Natural killer cell (primary cell): ENCODE measurements at regions not wholly inside any gene's neighbourhood (a gene's known extent, or its start where the extent isn't known, plus 50 kb on each side); places are given as distances from the start of the nearest gene placed in this dataset.
A peak's percentile ranks its signal among the peaks of the same experiment; 100 is the strongest.

ENCODE experiments used
- ATAC-seq, 3 donors: fragments of 150-1000 bp in 2 of 3; fragments of 200-7000 bp in 1 of 3; cut with Tn5 transposase; 1 replicate in 1 of 3; 2 replicates in 2 of 3; pipeline ENCODE4 v1.10.0; 2021; ENCODE audit warnings: mild to moderate bottlenecking in 2 of 3, moderate library complexity in 2 of 3
- DNase-seq, 2 donors: peaks; one replicate each; pipeline versions ENCODE4 v3.0.0 to v3.0.0-alpha.2; 2013 to 2021; ENCODE audit warnings: mixed read lengths in 1 of 2
- H3K27ac ChIP-seq: one replicate; pipeline ENCODE4 v1.5.1; 2013; ENCODE audit warnings: mild to moderate bottlenecking, low read length
- H3K27me3 ChIP-seq: one replicate; pipeline ENCODE4 v1.6.1; 2013; ENCODE audit warnings: low read length; ENCODE audit not compliant: control insufficient read depth, insufficient read depth
- H3K36me3 ChIP-seq: one replicate; pipeline ENCODE4 v1.6.1; 2013; ENCODE audit warnings: low read length; ENCODE audit not compliant: control insufficient read depth, insufficient read depth
- H3K4me1 ChIP-seq: one replicate; pipeline ENCODE4 v1.6.1; 2013; ENCODE audit warnings: low read length; ENCODE audit not compliant: control insufficient read depth, insufficient read depth
- H3K4me3 ChIP-seq: one replicate; pipeline ENCODE4 v1.5.1; 2013; ENCODE audit warnings: low read length
- H3K9me3 ChIP-seq: one replicate; pipeline ENCODE4 v1.6.1; 2013; ENCODE audit warnings: low read length; ENCODE audit not compliant: control insufficient read depth, insufficient read depth
- H3K27ac Mint-ChIP-seq, 2 donors: one replicate each; pipeline ENCODE4 v1.8.0; 2022; ENCODE audit warnings: mild to moderate bottlenecking in 2 of 2, mixed read lengths in 2 of 2, moderate library complexity in 1 of 2
- H3K27me3 Mint-ChIP-seq, 2 donors: one replicate each; pipeline ENCODE4 v1.8.0; 2022; ENCODE audit warnings: low read depth in 2 of 2, mixed read lengths in 2 of 2
- H3K36me3 Mint-ChIP-seq: one replicate; pipeline ENCODE4 v1.8.0; 2022; ENCODE audit warnings: mixed read lengths
- H3K4me1 Mint-ChIP-seq, 2 donors: one replicate each; pipeline ENCODE4 v1.8.0; 2022; ENCODE audit warnings: mixed read lengths in 2 of 2
- H3K4me3 Mint-ChIP-seq: one replicate; pipeline ENCODE4 v1.8.0; 2022; ENCODE audit warnings: mild to moderate bottlenecking, moderate library complexity, mixed read lengths
- H3K9me3 Mint-ChIP-seq, 2 donors: one replicate each; pipeline ENCODE4 v1.8.0; 2022; ENCODE audit warnings: mixed read lengths in 2 of 2
- CTCF ChIP-seq: fragments of 200-600 bp; IDR thresholded peaks from one replicate; pipeline ENCODE4 v1.8.0; 2022; ENCODE audit warnings: antibody characterized with exemption
- WGBS: methylation state at CpG from one replicate; pipeline ENCODE4 v1.1.7; 2013; ENCODE audit warnings: missing lambda C conversion rate; ENCODE audit not compliant: insufficient coverage; 5-methylcytosine and 5-hydroxymethylcytosine counted together
- intact Hi-C: fragments of 100-400 bp; cut with micrococcal nuclease; formaldehyde crosslinking; loops from one replicate; pipeline ENCODE4 v1.14.2; 2022

- Mint-ChIP-seq H3K36me3 (no peaks in the 10 kb centered on the region), H3K9me3 (peaks cover 4 to 10% of the 10 kb centered on the region in 2 donors), H3K27me3 (no peaks in the 10 kb centered on the region), H3K27ac (no peak overlapping the region), H3K4me1 (no peaks in the 10 kb centered on the region), H3K4me3 (no peak overlapping the region)
- Histone ChIP-seq H3K27ac (no peak overlapping the region), H3K4me3 (no peak overlapping the region), H3K9me3 (no peaks in the 10 kb centered on the region), H3K4me1 (no peaks in the 10 kb centered on the region), H3K27me3 (no peaks in the 10 kb centered on the region), H3K36me3 (no peaks in the 10 kb centered on the region)
- DNase-seq: no peak
- intact Hi-C loops: no loop called here
- TF ChIP-seq CTCF: no peak
- no peak for ATAC-seq
- WGBS: 73% methylated on average over 4 of the region's 4 CpGs
Measured at GRCh38 chr5:23014825-23015224, 161.7 kb upstream of the CDH12 start.

GRCh38 chr5:23014266-23014665 lies 161.1 kb upstream of the CDH12 start:
- Mint-ChIP-seq H3K36me3 (no peaks in the 10 kb centered on the region), H3K27me3 (no peaks in the 10 kb centered on the region), H3K9me3 (peaks cover 4 to 10% of the 10 kb centered on the region in 2 donors), H3K4me1 (no peaks in the 10 kb centered on the region), H3K27ac (no peak overlapping the region), H3K4me3 (no peak overlapping the region)
- Histone ChIP-seq H3K4me3 (no peak overlapping the region), H3K36me3 (no peaks in the 10 kb centered on the region), H3K27me3 (no peaks in the 10 kb centered on the region), H3K27ac (no peak overlapping the region), H3K9me3 (no peaks in the 10 kb centered on the region), H3K4me1 (no peaks in the 10 kb centered on the region)
- TF ChIP-seq CTCF: no peak
- 81% methylated on average over 1 of the region's 1 CpG for WGBS
- intact Hi-C loops: no loop called here
- ATAC-seq: no peak
- DNase-seq: no peak

- H3K36me3 Mint-ChIP-seq: no peaks in the 10 kb centered on the region
- Histone ChIP-seq H3K4me1 (no peaks in the 10 kb centered on the region), H3K9me3 (no peaks in the 10 kb centered on the region), H3K27me3 (no peaks in the 10 kb centered on the region), H3K4me3 (peak overlapping the region; percentile 32), H3K36me3 (no peaks in the 10 kb centered on the region), H3K27ac (no peak overlapping the region)
- TF ChIP-seq CTCF: no peak
- intact Hi-C loops: no loop called here
- peak overlapping the region; percentile 85 for H3K4me3 Mint-ChIP-seq
- H3K27me3 Mint-ChIP-seq: no peaks in the 10 kb centered on the region
- no peak for DNase-seq
- H3K9me3 Mint-ChIP-seq: peaks cover 0 to 6% of the 10 kb centered on the region in 2 donors
- 40% methylated on average over 2 of the region's 4 CpGs for WGBS
- peak overlapping the region; percentile 11 to 57 for H3K27ac Mint-ChIP-seq
- no peak for ATAC-seq
- no peaks in the 10 kb centered on the region for H3K4me1 Mint-ChIP-seq
Measured at GRCh38 chr5:23013395-23013998, 160.4 kb upstream of the CDH12 start.

GRCh38 chr5:23012842-23013241 lies 159.7 kb upstream of the CDH12 start:
- intact Hi-C loops: no loop called here
- Histone ChIP-seq H3K4me3 (peak overlapping the region; percentile 32), H3K36me3 (no peaks in the 10 kb centered on the region), H3K4me1 (no peaks in the 10 kb centered on the region), H3K27me3 (no peaks in the 10 kb centered on the region), H3K27ac (no peak overlapping the region), H3K9me3 (no peaks in the 10 kb centered on the region)
- H3K9me3 Mint-ChIP-seq: peaks cover 0 to 6% of the 10 kb centered on the region in 2 donors
- ATAC-seq: no peak
- 7% methylated on average over 2 of the region's 5 CpGs for WGBS
- H3K4me3 Mint-ChIP-seq: peak overlapping the region; percentile 85
- no peaks in the 10 kb centered on the region for H3K4me1 Mint-ChIP-seq
- peak overlapping the region; percentile 11 to 57 for H3K27ac Mint-ChIP-seq
- no peak for TF ChIP-seq CTCF
- no peaks in the 10 kb centered on the region for H3K27me3 Mint-ChIP-seq
- H3K36me3 Mint-ChIP-seq: no peaks in the 10 kb centered on the region
- no peak for DNase-seq
